ENCODE measurements at regions not wholly inside any gene's neighbourhood (a gene's known extent, or its start where the extent isn't known, plus 50 kb on each side); places are given as distances from the start of the nearest gene placed in this dataset.

- DNase-seq (ENCODE audit: low spot score in 2 of 2) (no peak), ATAC-seq (no peak)
- Mint-ChIP-seq H3K9me3 (no peaks in the 10 kb centered on the region), H3K36me3 (no peaks in the 10 kb centered on the region), H3K27ac (no peak overlapping the region)
Measured at GRCh38 chr7:114109721-114110120, 190.9 kb upstream of the PPP1R3A start.

- Mint-ChIP-seq H3K36me3 (no peaks in the 10 kb centered on the region), H3K27ac (no peak overlapping the region), H3K9me3 (no peaks in the 10 kb centered on the region)
- no peak for DNase-seq (ENCODE audit: low spot score in 2 of 2)
- ATAC-seq: no peak
Measured at GRCh38 chr7:114109304-114109703, 190.5 kb upstream of the PPP1R3A start.

- no peak for DNase-seq (ENCODE audit: low spot score in 2 of 2)
- H3K9me3 Mint-ChIP-seq: no peaks in the 10 kb centered on the region
Measured at GRCh38 chr7:114108510-114108909, 189.7 kb upstream of the PPP1R3A start.

GRCh38 chr7:114107522-114107921, 188.7 kb upstream of the PPP1R3A start:
- DNase-seq (ENCODE audit: low spot score in 2 of 2): no peak
- no peak for ATAC-seq
- H3K36me3 Mint-ChIP-seq: no peaks in the 10 kb centered on the region
- no peaks in the 10 kb centered on the region for H3K9me3 Mint-ChIP-seq
- no peak overlapping the region for H3K27ac Mint-ChIP-seq

More at GRCh38 chr7:114108510-114108909, 189.7 kb upstream of the PPP1R3A start:
- no peak overlapping the region for H3K27ac Mint-ChIP-seq
- ATAC-seq: no peak
- H3K36me3 Mint-ChIP-seq: no peaks in the 10 kb centered on the region

GRCh38 chr7:114104035-114104434, 185.2 kb upstream of the PPP1R3A start:
- Mint-ChIP-seq H3K9me3 (no peaks in the 10 kb centered on the region), H3K36me3 (no peaks in the 10 kb centered on the region), H3K27ac (no peak overlapping the region)
- DNase-seq (ENCODE audit: low spot score in 2 of 2): no peak
- no peak for ATAC-seq

GRCh38 chr7:114102996-114103395, 184.2 kb upstream of the PPP1R3A start:
- Mint-ChIP-seq H3K27ac (no peak overlapping the region), H3K36me3 (no peaks in the 10 kb centered on the region), H3K9me3 (no peaks in the 10 kb centered on the region)
- ATAC-seq (no peak), DNase-seq (ENCODE audit: low spot score in 2 of 2) (no peak)

GRCh38 chr7:114102131-114102530, 183.3 kb upstream of the PPP1R3A start:
- no peak overlapping the region for H3K27ac Mint-ChIP-seq
- ATAC-seq: no peak
- H3K36me3 Mint-ChIP-seq: no peaks in the 10 kb centered on the region
- H3K9me3 Mint-ChIP-seq: no peaks in the 10 kb centered on the region
- no peak for DNase-seq (ENCODE audit: low spot score in 2 of 2)

GRCh38 chr7:114100810-114101209, 182.0 kb upstream of the PPP1R3A start:
- Mint-ChIP-seq H3K9me3 (no peaks in the 10 kb centered on the region), H3K27ac (no peak overlapping the region), H3K36me3 (no peaks in the 10 kb centered on the region)
- ATAC-seq: no peak
- DNase-seq (ENCODE audit: low spot score in 2 of 2): no peak

- ATAC-seq (no peak), DNase-seq (ENCODE audit: low spot score in 2 of 2) (no peak)
- no peaks in the 10 kb centered on the region for H3K9me3 Mint-ChIP-seq
- no peak overlapping the region for H3K27ac Mint-ChIP-seq
- H3K36me3 Mint-ChIP-seq: no peaks in the 10 kb centered on the region
Measured at GRCh38 chr7:114099337-114099736, 180.5 kb upstream of the PPP1R3A start.

GRCh38 chr7:114095885-114096284, 177.1 kb upstream of the PPP1R3A start:
- Mint-ChIP-seq H3K27ac (no peak overlapping the region), H3K9me3 (no peaks in the 10 kb centered on the region), H3K36me3 (no peaks in the 10 kb centered on the region)
- DNase-seq (ENCODE audit: low spot score in 2 of 2) (no peak), ATAC-seq (no peak)

GRCh38 chr7:114088470-114088940, 169.7 kb upstream of the PPP1R3A start:
- no peak for DNase-seq (ENCODE audit: low spot score in 2 of 2)
- Mint-ChIP-seq H3K36me3 (peaks cover 6 to 20% of the 10 kb centered on the region in 2 donors), H3K9me3 (no peaks in the 10 kb centered on the region), H3K27ac (no peak overlapping the region)
- no peak for ATAC-seq

GRCh38 chr7:114087653-114088469, 169.1 kb upstream of the PPP1R3A start:
- no peaks in the 10 kb centered on the region for H3K9me3 Mint-ChIP-seq
- no peak for DNase-seq (ENCODE audit: low spot score in 2 of 2)
- no peak for ATAC-seq
- H3K27ac Mint-ChIP-seq: no peak overlapping the region
- H3K36me3 Mint-ChIP-seq: peaks cover 6 to 20% of the 10 kb centered on the region in 2 donors

GRCh38 chr7:114086914-114087652, 168.3 kb upstream of the PPP1R3A start:
- H3K27ac Mint-ChIP-seq: no peak overlapping the region
- peaks cover 6 to 20% of the 10 kb centered on the region in 2 donors for H3K36me3 Mint-ChIP-seq
- DNase-seq (ENCODE audit: low spot score in 2 of 2) (no peak), ATAC-seq (no peak)
- H3K9me3 Mint-ChIP-seq: no peaks in the 10 kb centered on the region

GRCh38 chr7:114086537-114086913, 167.7 kb upstream of the PPP1R3A start:
- ATAC-seq: peak in 1 of 2 donors; percentile 27
- Mint-ChIP-seq H3K36me3 (peaks cover 6 to 20% of the 10 kb centered on the region in 2 donors), H3K9me3 (no peaks in the 10 kb centered on the region), H3K27ac (no peak overlapping the region)
- no peak for DNase-seq (ENCODE audit: low spot score in 2 of 2)

GRCh38 chr7:114085592-114086501, 167.0 kb upstream of the PPP1R3A start:
- Mint-ChIP-seq H3K27ac (no peak overlapping the region), H3K36me3 (peaks cover 6 to 20% of the 10 kb centered on the region in 2 donors), H3K9me3 (no peaks in the 10 kb centered on the region)
- DNase-seq (ENCODE audit: low spot score in 2 of 2): peak in 1 of 2 donors; percentile 22
- ATAC-seq: peak in 1 of 2 donors; percentile 64

GRCh38 chr7:114085313-114085591, 166.4 kb upstream of the PPP1R3A start:
- DNase-seq (ENCODE audit: low spot score in 2 of 2) (peak in 1 of 2 donors; percentile 17), ATAC-seq (peak in 1 of 2 donors; percentile 36)
- Mint-ChIP-seq H3K27ac (no peak overlapping the region), H3K36me3 (peaks cover 6 to 20% of the 10 kb centered on the region in 2 donors), H3K9me3 (no peaks in the 10 kb centered on the region)
